ENCODE measurements at regions not wholly inside any gene's neighbourhood (a gene's known extent, or its start where the extent isn't known, plus 50 kb on each side); places are given as distances from the start of the nearest gene placed in this dataset.
"Not testable (repeated sequence)": the region's sequence is repeated elsewhere in the genome, so short reads cannot be mapped to it uniquely, and the experiment has no call there.

- no peak for TF ChIP-seq CTCF (IDR thresholded peaks at IDR 0.05)
- H3K4me3 ChIP-seq, result no peak overlapping the region
- intact Hi-C loops (cut with DNase I; ENCODE audit: low total_unique reads), result no loop called here
- no peaks in the 10 kb centered on the region for H3K27me3 ChIP-seq
- H3K4me1 ChIP-seq, result no peaks in the 10 kb centered on the region
- no peak for DNase-seq
- H3K27ac ChIP-seq, result no peak overlapping the region
- H3K9me3 ChIP-seq, result no peaks in the 10 kb centered on the region
- no peaks in the 10 kb centered on the region for H3K36me3 ChIP-seq
Measured at GRCh38 chr14:97061714-97062113, 264.5 kb downstream of the VRK1 start.

- no peak for DNase-seq
- H3K9me3 ChIP-seq, result no peaks in the 10 kb centered on the region
- H3K27ac ChIP-seq, result no peak overlapping the region
- intact Hi-C loops (cut with DNase I; ENCODE audit: low total_unique reads), result no loop called here
- no peak for TF ChIP-seq CTCF (IDR thresholded peaks at IDR 0.05)
- no peak overlapping the region for H3K4me3 ChIP-seq
- H3K36me3 ChIP-seq, result no peaks in the 10 kb centered on the region
- H3K27me3 ChIP-seq, result no peaks in the 10 kb centered on the region
- no peaks in the 10 kb centered on the region for H3K4me1 ChIP-seq
Measured at GRCh38 chr14:97065305-97066067, 268.3 kb downstream of the VRK1 start.

GRCh38 chr14:97066068-97066899 is 269.1 kb downstream of the VRK1 start:
- no peaks in the 10 kb centered on the region for H3K36me3 ChIP-seq
- intact Hi-C loops (cut with DNase I; ENCODE audit: low total_unique reads), result no loop called here
- no peaks in the 10 kb centered on the region for H3K27me3 ChIP-seq
- no peaks in the 10 kb centered on the region for H3K4me1 ChIP-seq
- no peak for TF ChIP-seq CTCF (IDR thresholded peaks at IDR 0.05)
- no peak for DNase-seq
- H3K9me3 ChIP-seq, result no peaks in the 10 kb centered on the region
- no peak overlapping the region for H3K4me3 ChIP-seq
- H3K27ac ChIP-seq, result no peak overlapping the region

- DNase-seq; H3K27ac ChIP-seq; H3K4me3 ChIP-seq; H3K4me1 ChIP-seq; H3K9me3 ChIP-seq; intact Hi-C loops (cut with DNase I; ENCODE audit: low total_unique reads); H3K36me3 ChIP-seq; H3K27me3 ChIP-seq: not testable (repeated sequence)
Measured at GRCh38 chr14:97068293-97068692, 271.1 kb downstream of the VRK1 start.

GRCh38 chr14:97070259-97070658 is 273.1 kb downstream of the VRK1 start:
- no peak overlapping the region for H3K4me3 ChIP-seq
- intact Hi-C loops (cut with DNase I; ENCODE audit: low total_unique reads), result no loop called here
- H3K27ac ChIP-seq, result no peak overlapping the region

More at GRCh38 chr14:97070259-97070658, 273.1 kb downstream of the VRK1 start:
- TF ChIP-seq CTCF (IDR thresholded peaks at IDR 0.05), result no peak
- H3K36me3 ChIP-seq, result no peaks in the 10 kb centered on the region
- DNase-seq, result no peak
- H3K27me3 ChIP-seq, result no peaks in the 10 kb centered on the region
- no peaks in the 10 kb centered on the region for H3K4me1 ChIP-seq
- no peaks in the 10 kb centered on the region for H3K9me3 ChIP-seq
